ENCODE measurements at regions not wholly inside any gene's neighbourhood (a gene's known extent, or its start where the extent isn't known, plus 50 kb on each side); places are given as distances from the start of the nearest gene placed in this dataset.

- TF ChIP-seq POLR2A (IDR thresholded peaks at IDR 0.05; ENCODE audit: low read length) = no peak
- TF ChIP-seq GATA1 (IDR thresholded peaks at IDR 0.05; ENCODE audit: low read depth, low read length) = no peak
These were observed 698.0 kb downstream of the PTPRU start for GRCh38 chr1:29934255-29934772.

All from erythroblast (primary cell).